Karpas-422 (cell line): ENCODE measurements at regions not wholly inside any gene's neighbourhood (a gene's known extent, or its start where the extent isn't known, plus 50 kb on each side); places are given as distances from the start of the nearest gene placed in this dataset.

Experiments
- DNase-seq: peaks from one replicate; pipeline ENCODE4 v3.0.0-alpha.2; 2015
- H2AFZ ChIP-seq: fragments of 200-600 bp; sonication (generic); 2 replicates; pipeline ENCODE4 v1.6.1; 2014; ENCODE audit warnings: antibody characterized with exemption, low read length, mixed read lengths
- H3K27ac ChIP-seq: fragments of 200-600 bp; sonication (generic); 2 replicates; pipeline ENCODE4 v1.5.1; 2014; ENCODE audit warnings: mild to moderate bottlenecking, low read length, moderate library complexity
- H3K27me3 ChIP-seq: fragments of 200-600 bp; sonication (generic); 2 replicates; pipeline ENCODE4 v1.6.1; 2014; ENCODE audit warnings: low read length, mixed read lengths
- H3K36me3 ChIP-seq: fragments of 200-600 bp; sonication (generic); 2 replicates; pipeline ENCODE4 v1.6.1; 2014; ENCODE audit warnings: low read length, mixed read lengths; ENCODE audit not compliant: insufficient read depth
- H3K4me1 ChIP-seq: fragments of 200-600 bp; sonication (generic); 2 replicates; pipeline ENCODE4 v1.6.1; 2014; ENCODE audit warnings: mild to moderate bottlenecking, low read length, mixed read lengths
- H3K4me2 ChIP-seq: fragments of 200-600 bp; sonication (generic); 2 replicates; pipeline ENCODE4 v1.6.1; 2014; ENCODE audit warnings: low read length, low read depth, mild to moderate bottlenecking; ENCODE audit not compliant: poor library complexity, severe bottlenecking
- H3K4me3 ChIP-seq: fragments of 200-600 bp; sonication (generic); 2 replicates; pipeline ENCODE4 v1.5.1; 2014; ENCODE audit warnings: mild to moderate bottlenecking, antibody characterized with exemption, low read length, mixed read lengths
- H3K79me2 ChIP-seq: fragments of 200-600 bp; sonication (generic); 2 replicates; pipeline ENCODE4 v1.6.1; 2014; ENCODE audit warnings: mild to moderate bottlenecking, low read length, mixed read lengths
- H3K9ac ChIP-seq: fragments of 200-600 bp; sonication (generic); 2 replicates; pipeline ENCODE4 v1.6.0; 2014; ENCODE audit warnings: low read length
- H3K9me2 ChIP-seq: fragments of 200-600 bp; sonication (generic), shearing (Covaris generic); replicated peaks from 2 replicates; pipeline ENCODE4 v1.6.0; 2014; ENCODE audit warnings: mild to moderate bottlenecking, low read length, moderate library complexity; ENCODE audit not compliant: insufficient read depth
- H3K9me3 ChIP-seq: fragments of 300-700, 200-600 bp; sonication (generic); 2 replicates; pipeline ENCODE4 v1.6.1; 2014; ENCODE audit warnings: low read length, mixed read lengths
- H4K20me1 ChIP-seq: fragments of 200-600 bp; sonication (generic); 2 replicates; pipeline ENCODE4 v1.6.1; 2014; ENCODE audit warnings: mild to moderate bottlenecking, antibody characterized with exemption, low read length, low read depth; ENCODE audit not compliant: insufficient read depth

DNA sequence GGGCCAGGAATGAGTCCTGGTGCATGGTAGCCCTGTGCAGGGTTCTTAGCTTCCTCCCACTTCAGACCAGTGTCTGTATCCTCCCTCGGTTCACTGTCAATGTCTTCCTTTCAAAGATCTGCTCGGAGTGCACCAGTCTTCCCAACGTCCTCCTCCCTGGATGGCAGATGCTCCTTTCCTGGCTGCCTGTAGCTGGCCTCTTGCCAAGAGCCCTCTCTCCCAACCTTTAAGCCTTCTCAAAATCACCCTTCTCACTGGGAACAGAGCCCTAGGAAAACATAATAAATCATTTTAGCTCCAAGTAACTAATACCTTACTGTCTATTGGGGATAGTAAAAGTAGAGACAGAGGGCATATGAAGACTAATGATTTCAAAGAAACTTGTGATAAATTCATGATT, 490.6 kb downstream of the CCSER2 start:
- Histone ChIP-seq H3K4me1 (no peaks in the 10 kb centered on the region), H3K4me3 (no peak overlapping the region), H3K36me3 (no peaks in the 10 kb centered on the region), H3K9ac (no peak overlapping the region), H3K9me2 (no peaks in the 10 kb centered on the region), H3K27ac (no peak overlapping the region), H3K4me2 (no peak overlapping the region), H3K79me2 (no peaks in the 10 kb centered on the region), H3K9me3 (no peaks in the 10 kb centered on the region), H4K20me1 (no peaks in the 10 kb centered on the region), H3K27me3 (no peaks in the 10 kb centered on the region), H2AFZ (no peak overlapping the region)
- DNase-seq = no peak

DNA sequence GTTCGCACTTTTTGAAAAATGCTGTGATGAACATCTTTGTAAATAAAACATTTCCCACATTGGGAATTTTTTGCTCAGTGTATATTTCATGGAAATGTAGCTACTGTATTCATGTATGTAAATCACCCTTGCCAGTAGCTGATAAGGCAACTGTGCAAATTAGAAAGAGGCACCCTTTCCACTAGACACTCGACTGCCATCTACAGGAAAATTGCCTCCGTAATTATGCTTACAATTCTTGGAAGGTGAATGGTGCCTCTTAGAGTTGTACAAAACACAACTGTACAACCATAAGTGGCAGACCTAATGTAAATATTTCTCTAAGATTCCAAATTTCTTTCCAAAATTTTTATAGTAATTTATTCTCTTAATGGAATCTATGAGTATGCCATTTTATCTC, 491.7 kb downstream of the CCSER2 start:
- H3K27me3 ChIP-seq = no peaks in the 10 kb centered on the region
- no peaks in the 10 kb centered on the region for H3K9me2 ChIP-seq
- peak; percentile 57 for DNase-seq
- H4K20me1 ChIP-seq = no peaks in the 10 kb centered on the region
- no peak overlapping the region for H3K27ac ChIP-seq
- no peak overlapping the region for H3K9ac ChIP-seq
- H3K9me3 ChIP-seq = no peaks in the 10 kb centered on the region
- no peaks in the 10 kb centered on the region for H3K4me1 ChIP-seq
- H3K4me2 ChIP-seq = no peak overlapping the region
- H3K4me3 ChIP-seq = no peak overlapping the region
- no peaks in the 10 kb centered on the region for H3K79me2 ChIP-seq
- H3K36me3 ChIP-seq = no peaks in the 10 kb centered on the region
- H2AFZ ChIP-seq = no peak overlapping the region

DNA sequence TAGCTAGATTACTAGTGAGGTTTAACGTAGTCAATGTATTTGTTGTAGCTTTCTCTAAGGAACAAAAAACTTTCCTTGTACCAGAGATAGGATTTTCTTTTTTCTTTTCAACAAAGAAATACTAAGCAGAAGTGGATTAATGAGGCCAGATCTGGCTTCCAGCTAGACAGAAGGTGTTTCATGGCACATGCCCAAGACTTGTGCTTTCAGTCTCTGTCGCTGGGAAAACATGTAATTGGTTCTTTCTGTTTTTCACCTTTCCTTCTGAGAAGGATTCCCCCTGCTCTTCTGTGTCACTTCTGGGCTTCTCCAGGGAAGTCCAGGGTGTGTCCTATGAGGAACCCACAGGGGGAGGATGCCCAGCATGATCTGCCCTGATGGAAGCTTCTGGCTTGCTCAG, 492.2 kb downstream of the CCSER2 start:
- no peaks in the 10 kb centered on the region for H4K20me1 ChIP-seq
- DNase-seq = no peak
- no peaks in the 10 kb centered on the region for H3K9me3 ChIP-seq
- no peaks in the 10 kb centered on the region for H3K36me3 ChIP-seq
- no peak overlapping the region for H3K27ac ChIP-seq
- H3K4me3 ChIP-seq = no peak overlapping the region
- H3K4me1 ChIP-seq = no peaks in the 10 kb centered on the region
- no peaks in the 10 kb centered on the region for H3K79me2 ChIP-seq
- no peaks in the 10 kb centered on the region for H3K9me2 ChIP-seq
- H3K9ac ChIP-seq = no peak overlapping the region
- H2AFZ ChIP-seq = no peak overlapping the region
- H3K4me2 ChIP-seq = no peak overlapping the region
- H3K27me3 ChIP-seq = no peaks in the 10 kb centered on the region

DNA sequence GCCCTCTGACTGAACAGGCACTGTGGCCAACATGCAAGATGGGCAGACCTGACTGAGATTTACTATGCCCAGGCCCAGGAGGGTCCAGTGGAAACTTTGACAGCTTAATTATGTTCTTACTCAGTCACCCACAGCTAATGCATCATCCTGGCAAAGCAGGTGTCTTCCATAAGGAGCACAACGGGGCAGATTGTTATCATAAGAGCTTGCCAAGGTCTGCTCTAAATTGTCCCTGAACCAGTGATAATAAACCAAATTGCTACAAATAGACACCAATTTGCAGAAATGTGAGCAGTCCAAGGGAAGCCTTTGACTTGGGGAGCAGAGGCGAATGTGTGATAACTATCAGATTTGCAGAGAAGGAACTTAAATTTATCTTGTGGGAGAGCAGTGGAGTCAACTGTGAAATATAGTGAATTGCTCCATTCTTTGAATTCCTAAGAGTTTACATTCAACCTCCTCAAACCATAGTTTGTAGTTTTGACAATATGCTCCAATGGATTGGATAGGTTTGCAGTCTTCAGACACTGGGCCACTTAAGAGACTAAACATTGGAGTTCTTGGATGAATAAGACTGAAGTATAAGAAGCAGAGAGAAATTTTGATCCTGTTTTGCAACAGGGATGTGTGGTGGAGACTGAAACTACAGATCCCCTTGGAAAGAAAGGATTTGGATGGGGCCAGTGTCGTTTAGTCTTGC, 494.7 kb downstream of the CCSER2 start:
- Histone ChIP-seq H3K27me3 (no peaks in the 10 kb centered on the region), H3K27ac (no peak overlapping the region), H3K4me1 (no peaks in the 10 kb centered on the region), H3K4me2 (no peak overlapping the region), H4K20me1 (no peaks in the 10 kb centered on the region), H3K9me3 (no peaks in the 10 kb centered on the region), H3K36me3 (no peaks in the 10 kb centered on the region), H3K79me2 (no peaks in the 10 kb centered on the region), H3K9me2 (no peaks in the 10 kb centered on the region), H2AFZ (no peak overlapping the region), H3K4me3 (no peak overlapping the region), H3K9ac (no peak overlapping the region)
- DNase-seq = no peak

DNA sequence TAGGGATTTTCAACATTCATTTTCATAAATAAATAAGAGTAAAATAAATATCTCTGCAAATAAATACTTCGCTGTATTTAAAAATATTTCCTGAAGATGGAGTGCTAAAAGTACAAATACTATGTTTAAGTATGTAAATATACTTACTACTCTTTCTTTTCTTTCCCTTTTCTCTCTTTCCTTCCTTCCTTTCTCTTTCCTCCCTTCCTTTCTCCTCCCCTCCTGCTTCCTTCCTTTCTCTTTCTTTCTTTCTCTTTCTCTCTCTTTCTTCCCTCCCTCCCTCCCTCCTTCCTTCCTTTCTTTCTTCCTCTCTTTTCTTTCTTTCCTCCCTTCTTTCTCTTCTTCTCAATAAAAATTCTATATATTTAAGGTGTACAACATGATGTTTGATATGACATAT, 496.1 kb downstream of the CCSER2 start:
- Histone ChIP-seq H2AFZ (no peak overlapping the region), H3K79me2 (no peaks in the 10 kb centered on the region), H3K4me2 (no peak overlapping the region), H3K9ac (no peak overlapping the region), H3K27ac (no peak overlapping the region), H3K36me3 (no peaks in the 10 kb centered on the region), H4K20me1 (no peaks in the 10 kb centered on the region), H3K4me3 (no peak overlapping the region), H3K9me3 (no peaks in the 10 kb centered on the region), H3K27me3 (no peaks in the 10 kb centered on the region), H3K9me2 (no peaks in the 10 kb centered on the region), H3K4me1 (no peaks in the 10 kb centered on the region)
- DNase-seq = no peak

DNA sequence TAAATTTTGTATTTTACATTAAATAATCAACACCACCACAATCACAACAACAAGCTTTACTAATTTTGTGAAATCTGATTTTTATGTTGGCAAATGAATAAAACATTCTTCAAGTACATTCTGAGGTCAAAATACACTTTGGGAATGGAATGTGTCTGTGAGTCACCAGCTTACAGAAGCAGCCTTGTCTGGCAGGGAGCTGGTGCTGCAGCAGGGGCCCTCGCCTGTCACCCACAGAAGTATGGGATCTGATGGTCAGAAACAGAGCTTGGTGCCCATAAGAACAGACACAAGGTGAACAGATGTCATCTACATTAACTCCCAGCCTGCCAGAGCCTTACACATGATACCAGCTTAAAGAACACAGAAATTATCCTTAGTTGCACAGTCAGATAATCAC, 496.9 kb downstream of the CCSER2 start:
- Histone ChIP-seq H3K9ac (no peak overlapping the region), H3K9me2 (no peaks in the 10 kb centered on the region), H3K9me3 (no peaks in the 10 kb centered on the region), H3K4me2 (no peak overlapping the region), H3K79me2 (no peaks in the 10 kb centered on the region), H3K27me3 (no peaks in the 10 kb centered on the region), H3K4me1 (no peaks in the 10 kb centered on the region), H3K27ac (no peak overlapping the region), H2AFZ (no peak overlapping the region), H3K4me3 (no peak overlapping the region), H4K20me1 (no peaks in the 10 kb centered on the region), H3K36me3 (no peaks in the 10 kb centered on the region)
- DNase-seq = no peak

DNA sequence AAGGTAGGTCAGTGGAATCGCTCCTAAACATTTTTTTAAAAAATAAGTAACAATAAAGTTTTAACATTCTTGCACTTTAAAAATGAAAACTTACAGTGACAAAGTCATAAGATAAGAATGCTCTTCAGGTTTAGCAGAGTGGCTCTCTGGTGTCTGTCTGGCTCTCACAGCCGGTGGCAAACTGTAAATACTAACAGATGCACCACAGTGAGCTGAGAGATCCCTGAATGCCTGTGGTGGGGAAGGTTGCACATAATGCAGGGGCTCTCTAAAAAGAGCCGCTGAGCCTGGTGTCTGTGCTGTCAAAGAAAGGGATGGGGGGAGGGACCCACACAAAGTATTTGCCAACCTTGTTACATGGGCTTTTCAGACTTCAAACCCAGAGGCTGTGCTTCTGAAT, 498.3 kb downstream of the CCSER2 start:
- Histone ChIP-seq H4K20me1 (no peaks in the 10 kb centered on the region), H3K9me3 (no peaks in the 10 kb centered on the region), H3K36me3 (no peaks in the 10 kb centered on the region), H3K4me1 (no peaks in the 10 kb centered on the region), H2AFZ (no peak overlapping the region), H3K79me2 (no peaks in the 10 kb centered on the region), H3K27ac (no peak overlapping the region), H3K4me2 (no peak overlapping the region), H3K27me3 (no peaks in the 10 kb centered on the region), H3K9ac (no peak overlapping the region), H3K9me2 (no peaks in the 10 kb centered on the region), H3K4me3 (no peak overlapping the region)
- DNase-seq = no peak

DNA sequence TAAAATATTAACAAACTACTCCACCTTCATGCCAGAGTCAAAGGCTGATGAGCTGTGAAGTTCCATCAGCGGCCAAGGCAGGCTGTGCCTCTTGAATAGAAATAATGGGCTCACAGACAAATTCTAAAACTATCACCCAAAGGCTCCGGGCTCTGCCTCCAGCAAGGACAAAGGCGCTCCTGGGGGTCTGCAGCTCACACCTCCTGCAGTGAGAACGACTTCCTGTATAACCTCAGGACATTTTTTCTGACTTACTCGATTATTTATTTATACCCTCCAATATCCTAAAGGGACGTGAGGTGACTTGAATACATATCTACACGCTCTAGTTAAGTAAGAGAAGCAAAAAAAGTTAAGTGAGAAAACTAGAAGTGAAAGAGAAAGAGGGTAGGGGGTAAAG, 500.7 kb downstream of the CCSER2 start:
- Histone ChIP-seq H3K9ac (no peak overlapping the region), H4K20me1 (no peaks in the 10 kb centered on the region), H3K4me2 (no peak overlapping the region), H2AFZ (no peak overlapping the region), H3K4me3 (no peak overlapping the region), H3K27ac (no peak overlapping the region), H3K36me3 (no peaks in the 10 kb centered on the region), H3K9me3 (no peaks in the 10 kb centered on the region), H3K4me1 (no peaks in the 10 kb centered on the region), H3K27me3 (no peaks in the 10 kb centered on the region), H3K9me2 (no peaks in the 10 kb centered on the region), H3K79me2 (no peaks in the 10 kb centered on the region)
- no peak for DNase-seq
